ENCODE measurements at regions not wholly inside any gene's neighbourhood (a gene's known extent, or its start where the extent isn't known, plus 50 kb on each side); places are given as distances from the start of the nearest gene placed in this dataset.
"Not testable (repeated sequence)": the region's sequence is repeated elsewhere in the genome, so short reads cannot be mapped to it uniquely, and the experiment has no call there.

DNA sequence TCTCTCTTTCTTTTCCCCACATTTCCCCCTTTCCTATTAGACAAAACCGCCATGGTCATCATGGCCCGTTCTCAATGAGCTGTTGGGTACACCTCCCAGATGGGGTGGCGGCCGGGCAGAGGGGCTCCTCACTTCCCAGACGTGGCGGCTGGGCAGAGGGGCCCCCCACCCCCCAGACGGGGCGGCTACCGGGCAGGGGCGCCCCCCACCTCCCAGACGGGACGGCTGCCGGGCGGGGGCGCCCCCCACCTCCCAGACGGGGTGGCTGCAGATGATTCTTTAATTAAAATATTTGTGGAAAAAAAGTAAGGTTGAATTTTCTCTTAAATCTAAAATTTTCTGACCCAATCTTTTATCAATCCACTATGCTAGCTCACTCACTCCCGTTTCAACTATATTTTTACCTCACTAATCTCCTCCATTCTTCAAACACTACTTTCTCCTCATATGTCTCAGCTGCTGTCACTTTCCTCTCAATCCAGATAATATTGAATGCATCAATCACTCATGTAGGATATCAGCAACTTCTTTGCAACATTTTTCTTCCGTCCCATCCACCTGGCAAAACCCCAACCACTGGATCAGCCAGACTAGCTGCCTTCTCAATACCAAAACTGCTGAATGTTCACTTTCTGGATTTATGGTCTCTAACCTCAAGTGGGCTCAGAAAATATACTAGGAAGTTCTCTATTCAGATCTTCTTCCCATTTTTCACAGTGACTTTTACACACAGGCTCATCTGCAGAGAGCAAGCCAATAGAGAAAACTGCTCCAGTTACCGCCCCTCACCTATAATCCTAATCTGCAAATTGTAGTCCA lies 81.1 kb upstream of the TRIM24 start:
- no peak for ATAC-seq

DNA sequence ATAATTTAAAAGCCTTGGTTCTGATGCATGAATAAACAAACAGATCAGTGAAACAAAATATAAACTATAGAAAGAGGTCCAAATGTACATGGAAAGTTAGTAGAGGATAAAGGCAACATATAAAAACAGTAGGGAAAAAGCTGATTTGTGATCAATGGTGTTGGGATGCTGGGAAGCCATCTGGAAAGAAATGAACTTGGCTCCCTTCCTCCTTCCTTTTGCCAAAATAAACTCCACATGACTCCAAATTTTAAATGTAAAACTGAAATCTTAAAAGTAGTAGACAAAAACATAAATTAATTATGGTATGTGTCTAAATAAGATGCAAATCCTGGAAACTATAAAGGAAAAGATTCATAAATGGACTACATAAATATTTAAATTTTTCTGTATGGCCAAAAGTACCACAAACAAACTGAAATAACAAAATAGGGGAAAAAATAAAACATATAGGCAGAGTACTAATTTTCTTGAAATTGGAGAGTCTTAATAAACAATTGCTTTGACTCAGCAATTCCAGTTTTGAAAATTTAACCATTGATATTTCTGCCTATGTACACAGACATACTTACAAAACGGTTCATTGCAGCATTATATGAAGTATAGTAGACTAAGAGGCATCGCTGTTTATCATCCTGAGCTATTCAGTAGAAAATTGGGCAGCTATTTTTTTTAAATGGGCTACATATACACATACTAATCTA lies 77.0 kb upstream of the TRIM24 start:
- ATAC-seq: no peak

DNA sequence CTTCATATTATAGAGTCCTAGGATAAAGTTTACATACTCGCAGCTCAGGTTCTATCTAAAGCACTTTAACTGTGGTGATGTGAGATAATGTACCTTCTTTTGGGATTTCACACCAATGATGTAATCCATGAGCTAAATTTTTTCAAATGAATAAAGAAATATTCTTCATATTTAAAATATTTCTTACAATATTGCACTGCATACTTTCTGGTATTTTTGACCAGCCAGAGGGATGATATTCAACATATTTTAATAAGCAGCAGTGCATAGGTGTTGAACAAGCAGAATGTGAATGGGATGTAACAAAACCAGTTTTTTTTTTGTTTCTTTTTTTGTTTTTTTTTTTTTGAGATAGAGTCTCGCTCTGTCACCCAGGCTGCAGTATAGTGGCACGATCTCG lies 73.2 kb upstream of the TRIM24 start:
- ATAC-seq: no peak

DNA sequence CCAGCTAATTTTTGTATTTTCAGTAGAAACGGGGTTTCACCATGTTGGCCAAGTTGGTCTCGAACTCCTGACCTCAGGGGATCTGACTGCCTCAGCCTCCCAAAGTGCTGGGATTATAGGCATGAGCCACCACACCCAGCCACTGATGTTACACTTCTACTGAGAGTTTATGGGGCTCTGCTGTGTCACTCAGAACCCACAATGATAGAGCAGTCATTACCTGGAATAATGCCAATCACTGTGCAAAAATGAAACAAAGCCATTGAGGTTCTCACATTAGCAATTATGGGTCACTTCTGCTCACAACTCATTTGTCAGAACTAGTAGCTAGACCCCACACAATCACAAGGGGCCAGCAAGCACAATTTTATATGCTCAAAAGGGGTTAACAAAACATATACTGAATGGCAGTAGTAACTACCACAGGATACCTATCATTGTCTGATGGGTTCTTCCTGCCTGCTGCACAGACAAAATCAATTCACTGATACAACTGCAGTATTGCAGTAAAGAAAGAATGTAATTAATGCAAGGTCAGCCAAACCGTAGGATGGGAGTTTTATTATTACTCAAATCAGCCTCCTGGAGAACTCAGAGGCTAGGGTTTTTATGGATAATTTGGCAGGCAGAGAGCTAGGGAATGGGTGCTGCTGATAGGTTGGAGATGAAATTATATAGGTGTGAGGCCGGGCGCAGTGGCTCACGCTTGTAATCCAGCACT lies 72.1 kb upstream of the TRIM24 start:
- no peak for ATAC-seq

DNA sequence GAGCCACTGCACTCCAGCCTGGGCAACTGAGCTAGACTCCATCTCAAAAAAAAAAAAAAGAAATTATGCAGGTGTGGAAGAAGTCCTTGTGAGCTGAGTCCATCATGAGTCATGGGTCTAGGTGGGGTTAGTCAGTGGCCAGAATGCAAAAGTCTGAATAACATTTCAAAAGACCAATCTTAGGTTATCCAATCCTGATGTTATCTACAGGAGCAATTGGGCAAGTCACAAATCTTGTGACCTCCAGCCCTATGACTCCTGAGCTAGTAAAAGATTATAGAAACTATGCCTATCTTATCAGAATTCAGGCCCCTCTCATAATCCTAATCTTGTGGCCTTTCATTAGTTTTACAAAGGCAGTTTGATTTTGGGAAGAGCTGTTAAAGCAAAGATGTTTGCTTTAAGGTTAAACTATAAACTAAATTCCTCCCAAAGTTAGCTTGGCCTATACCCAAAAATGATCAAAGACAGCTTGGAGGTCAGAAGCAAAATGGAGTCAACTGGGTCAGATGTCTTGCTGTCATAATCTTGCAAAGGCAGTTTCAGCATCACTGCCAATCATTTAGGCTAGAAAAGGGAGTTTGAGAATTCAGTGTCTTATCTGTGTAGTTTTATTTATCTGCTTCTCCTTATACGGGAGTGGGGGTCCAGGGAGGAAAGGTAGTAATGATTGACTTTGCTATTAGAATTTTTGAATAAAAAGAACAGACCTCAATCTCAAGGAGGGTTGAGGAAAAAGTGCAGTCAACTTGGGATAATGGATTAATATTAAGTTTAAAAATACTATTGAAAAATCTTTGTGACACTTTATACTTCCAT lies 71.2 kb upstream of the TRIM24 start:
- no peak for ATAC-seq

DNA sequence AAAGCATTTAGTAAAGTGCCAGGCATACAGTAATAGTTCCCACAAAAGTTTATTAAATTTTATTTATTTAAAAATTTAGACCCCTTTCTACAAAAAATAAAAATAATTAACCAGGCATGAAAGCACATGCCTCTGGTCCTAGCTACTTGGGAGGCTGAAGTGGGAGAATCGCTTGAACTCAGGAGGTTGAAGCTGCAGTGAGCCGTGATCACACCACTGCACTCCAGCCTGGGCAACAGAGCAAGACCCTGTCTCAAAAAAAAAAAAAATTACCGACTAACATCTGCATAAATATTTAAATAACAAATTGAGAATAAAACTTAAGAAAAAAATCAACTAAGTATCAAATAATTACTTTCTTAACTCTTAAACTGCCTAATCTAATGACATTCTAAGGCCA lies 64.3 kb upstream of the TRIM24 start:
- ATAC-seq: no peak

DNA sequence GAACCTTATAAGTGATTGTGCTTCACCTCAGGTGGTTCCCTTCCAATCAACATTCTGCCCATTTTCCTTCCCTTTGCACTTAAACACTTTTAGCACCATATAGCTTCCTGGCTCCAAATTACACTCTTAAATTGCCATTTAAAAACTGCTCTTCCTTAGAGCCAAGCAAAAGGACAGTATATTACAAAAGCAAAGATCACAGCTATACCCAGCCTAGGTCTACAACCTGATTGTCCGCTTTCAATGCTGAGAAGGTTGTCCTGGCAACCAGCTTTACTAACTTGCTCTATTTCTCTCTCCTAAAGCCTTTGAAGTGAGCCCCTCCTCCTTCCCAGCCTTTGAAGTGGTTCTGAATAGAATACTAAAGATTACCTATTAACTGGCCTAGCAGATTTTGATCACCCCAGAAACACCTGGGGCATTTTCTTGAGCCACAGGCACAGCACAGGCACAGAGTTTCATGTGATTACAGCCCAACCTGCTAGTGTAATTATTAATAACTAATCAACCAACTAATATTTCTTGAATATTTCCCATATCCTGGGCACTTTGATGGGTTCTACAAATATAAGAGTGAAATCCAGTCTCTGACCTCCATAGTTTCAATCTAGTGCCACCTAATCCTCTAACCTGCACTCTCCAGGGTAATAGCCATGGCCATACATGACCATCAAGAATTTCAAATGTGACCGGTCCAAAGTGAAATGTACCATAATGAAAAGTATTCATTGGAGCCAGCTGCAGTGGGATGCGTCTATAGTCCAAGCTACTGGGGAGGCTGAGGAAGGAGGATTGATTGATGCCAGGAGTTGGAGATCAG lies 63.6 kb upstream of the TRIM24 start:
- ATAC-seq: no peak

DNA sequence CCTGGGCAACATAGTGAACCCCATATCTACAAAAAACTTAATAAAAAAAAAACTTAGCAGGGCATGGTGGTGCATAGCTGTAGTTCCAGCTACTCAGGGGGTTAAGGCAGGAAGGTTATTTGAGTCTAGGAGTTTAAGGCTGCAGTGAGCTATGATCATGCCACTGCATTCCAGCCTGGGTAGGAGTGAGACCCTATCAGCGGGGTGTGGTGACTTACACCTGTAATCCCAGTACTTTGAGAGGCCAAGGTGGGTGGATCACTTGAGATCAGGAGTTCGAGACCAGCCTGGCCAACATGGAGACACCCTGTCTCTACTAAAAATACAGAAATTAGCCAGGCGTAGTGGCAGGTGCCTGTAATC lies 63.0 kb upstream of the TRIM24 start:
- not testable (repeated sequence) for ATAC-seq

DNA sequence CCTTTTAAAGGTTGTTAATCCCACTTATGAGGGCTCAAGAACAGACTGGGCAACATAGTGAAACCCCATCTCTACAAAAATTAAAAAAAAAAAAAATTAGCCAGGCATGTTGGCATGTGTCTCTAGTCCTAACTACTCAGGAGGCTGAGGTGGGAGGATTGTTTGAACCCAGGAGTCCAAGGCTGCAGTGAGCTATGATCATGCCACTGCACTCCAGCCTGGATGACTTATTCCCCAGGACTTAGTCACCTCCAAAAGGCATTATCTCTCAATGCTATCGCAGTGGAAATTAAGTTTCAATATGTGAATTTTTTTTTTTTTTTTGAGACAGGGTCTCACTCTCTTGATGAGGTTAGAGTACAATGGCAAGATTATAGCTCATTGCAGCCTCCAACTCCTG lies 61.2 kb upstream of the TRIM24 start:
- ATAC-seq: no peak

DNA sequence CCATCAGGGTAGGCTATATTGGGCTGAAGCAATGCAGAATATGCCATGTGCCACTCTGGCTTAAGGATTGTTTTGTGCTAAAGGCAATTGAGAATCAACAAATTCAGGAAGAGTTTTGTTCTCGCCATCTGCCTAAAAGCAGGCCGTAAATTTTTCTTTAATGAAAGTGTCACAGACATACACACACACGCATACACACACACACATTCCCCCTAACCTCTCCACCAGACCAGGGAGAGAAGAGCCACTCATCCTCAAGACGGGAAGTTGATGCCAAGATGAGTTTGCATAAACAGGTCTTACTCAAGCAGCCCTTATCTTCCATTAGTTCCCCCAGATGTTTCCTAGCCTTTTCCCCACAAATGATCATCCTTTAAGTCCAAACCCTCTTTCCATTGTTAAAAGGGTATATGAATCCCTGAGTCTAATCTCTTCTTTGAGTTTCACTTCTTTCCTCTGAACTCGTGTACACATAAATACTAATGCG lies 59.6 kb upstream of the TRIM24 start:
- no peak for ATAC-seq

DNA sequence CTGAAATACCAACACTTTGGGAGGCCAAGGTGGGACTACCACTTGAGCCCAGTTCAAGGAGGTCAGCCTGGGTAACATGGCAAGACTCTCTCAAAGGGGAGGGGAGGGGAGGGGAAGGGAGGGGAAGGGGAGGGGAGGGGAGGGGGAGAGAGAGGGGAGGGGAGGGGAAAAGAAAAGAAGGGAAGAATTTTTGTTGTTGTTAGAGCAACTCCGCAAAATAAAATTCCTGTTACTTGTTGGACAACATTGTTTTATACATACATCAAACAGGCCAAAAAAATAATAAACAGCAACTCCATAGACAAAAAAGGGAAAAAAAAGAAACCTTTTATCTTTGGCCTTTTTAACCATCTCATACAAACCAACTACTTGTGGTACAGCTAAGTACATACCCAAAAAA lies 57.3 kb upstream of the TRIM24 start:
- ATAC-seq: no peak

DNA sequence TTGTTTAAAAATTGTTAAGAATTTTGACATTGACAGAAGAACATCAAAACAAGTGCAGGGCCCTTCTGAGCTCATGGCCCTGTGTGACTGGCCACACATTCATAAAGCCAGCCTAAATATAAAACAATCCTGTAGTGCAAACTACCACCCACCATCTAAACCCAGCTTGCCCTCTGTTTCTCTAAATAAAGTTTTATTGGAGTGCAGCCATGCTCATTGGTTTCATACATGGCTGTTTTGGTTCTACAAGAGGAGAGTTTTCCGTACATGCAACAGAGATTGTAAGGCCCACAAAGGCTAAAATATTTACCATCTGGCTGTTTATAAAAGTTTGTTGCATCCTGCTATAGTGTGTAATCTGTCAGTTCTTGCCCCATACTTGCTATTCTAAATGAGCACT lies 54.6 kb upstream of the TRIM24 start:
- ATAC-seq: no peak

DNA sequence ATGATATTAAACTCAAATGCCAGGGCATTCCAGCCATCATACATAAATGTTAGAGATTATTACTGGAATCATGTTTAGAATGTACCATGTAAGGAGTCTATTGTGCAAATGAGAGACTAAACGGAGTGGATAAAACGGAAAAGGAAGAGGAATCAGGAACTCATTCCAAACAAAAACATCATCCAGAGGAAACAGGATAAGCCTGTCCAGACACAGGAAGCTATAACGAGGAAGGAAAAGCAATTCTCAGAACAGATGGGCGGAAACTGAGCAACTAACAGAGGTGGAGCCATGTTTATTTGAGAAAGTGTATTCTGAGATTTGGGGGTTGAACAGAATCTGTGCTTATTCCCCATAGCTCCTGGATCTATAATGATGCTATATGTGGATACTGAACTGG lies 52.3 kb upstream of the TRIM24 start:
- no peak for ATAC-seq

All from esophagus mucosa (tissue), 1 donor.